ENCODE measurements at regions not wholly inside any gene's neighbourhood (a gene's known extent, or its start where the extent isn't known, plus 50 kb on each side); places are given as distances from the start of the nearest gene placed in this dataset.

DNA sequence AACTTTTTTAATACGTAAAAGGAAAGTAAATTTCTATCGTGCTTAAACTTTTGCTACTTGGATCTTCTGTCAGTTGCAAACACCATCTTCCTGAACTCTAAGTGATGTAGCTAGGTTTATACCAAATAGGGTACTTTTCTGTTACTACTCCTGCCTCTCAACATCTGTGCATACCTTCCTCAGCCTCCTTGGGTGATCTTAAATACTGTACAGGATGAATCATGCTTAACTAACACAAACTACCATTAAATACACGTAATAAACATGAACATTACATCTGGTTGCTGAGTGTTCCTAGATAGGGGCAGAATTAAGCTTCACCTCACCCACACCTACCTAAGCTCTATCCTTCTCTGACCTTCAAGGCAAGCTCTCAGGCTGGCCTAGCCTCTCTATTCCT lies 398.0 kb downstream of the TXNL1 start:
- TF ChIP-seq POLR2A (IDR thresholded peaks at IDR 0.05; ENCODE audit: low read depth, low read length) (no peak), POLR2AphosphoS5 (IDR thresholded peaks at IDR 0.05; ENCODE audit: low read depth, low read length) (no peak), TAF1 (IDR thresholded peaks at IDR 0.05; ENCODE audit: low read depth, low read length) (no peak)

All from GM12891 (cell line).